Medulla oblongata (tissue), 1 donor: ENCODE measurements at regions not wholly inside any gene's neighbourhood (a gene's known extent, or its start where the extent isn't known, plus 50 kb on each side); places are given as distances from the start of the nearest gene placed in this dataset.
"Not testable (repeated sequence)": the region's sequence is repeated elsewhere in the genome, so short reads cannot be mapped to it uniquely, and the experiment has no call there.

ENCODE experiments used
- DNase-seq: peaks from one replicate; pipeline ENCODE4 v3.0.0-alpha.2; 2015; ENCODE audit errors: extremely low spot score

DNA sequence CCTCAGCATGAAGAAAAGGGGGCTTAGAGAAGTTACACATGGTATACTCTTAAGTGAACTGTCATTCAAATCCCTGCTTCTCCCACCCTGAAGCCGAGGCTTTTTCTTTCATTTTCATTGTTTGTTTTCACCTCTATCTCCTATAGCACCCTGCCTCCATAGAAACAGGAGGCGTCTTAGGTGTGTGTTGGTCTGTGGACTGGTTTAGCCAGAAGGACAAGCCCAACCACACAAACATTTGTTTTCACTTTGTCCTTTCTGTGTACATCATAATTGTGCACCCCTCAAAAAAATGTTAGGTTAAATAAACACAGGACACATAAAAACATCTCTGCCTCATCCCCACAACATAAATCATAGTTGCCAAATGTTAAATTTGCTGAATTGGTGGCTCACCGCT, 73.3 kb upstream of the UBE2E2 start:
- DNase-seq: no peak

DNA sequence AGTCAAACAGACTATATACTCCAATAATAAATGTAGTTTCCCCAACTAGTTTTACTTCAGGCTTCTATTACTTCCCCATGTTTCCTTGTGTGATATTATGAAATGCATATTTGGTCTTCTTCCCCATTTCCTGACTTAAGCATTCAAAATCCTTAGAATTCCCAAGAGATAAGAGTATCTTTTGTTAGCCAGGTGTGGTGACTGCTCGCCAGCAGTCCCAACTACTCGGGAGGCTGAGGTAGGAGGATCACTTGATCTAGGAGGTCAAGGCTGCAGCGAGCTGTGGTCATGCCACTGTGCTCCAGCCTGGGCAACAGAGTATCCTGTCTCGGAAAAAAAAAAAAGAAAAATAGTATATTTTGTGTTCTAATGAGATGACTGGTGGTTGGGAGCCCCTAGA, 72.7 kb upstream of the UBE2E2 start:
- DNase-seq: no peak

GRCh38 chr3:23135026-23135785, 67.9 kb upstream of the UBE2E2 start:
- no peak for DNase-seq

DNA sequence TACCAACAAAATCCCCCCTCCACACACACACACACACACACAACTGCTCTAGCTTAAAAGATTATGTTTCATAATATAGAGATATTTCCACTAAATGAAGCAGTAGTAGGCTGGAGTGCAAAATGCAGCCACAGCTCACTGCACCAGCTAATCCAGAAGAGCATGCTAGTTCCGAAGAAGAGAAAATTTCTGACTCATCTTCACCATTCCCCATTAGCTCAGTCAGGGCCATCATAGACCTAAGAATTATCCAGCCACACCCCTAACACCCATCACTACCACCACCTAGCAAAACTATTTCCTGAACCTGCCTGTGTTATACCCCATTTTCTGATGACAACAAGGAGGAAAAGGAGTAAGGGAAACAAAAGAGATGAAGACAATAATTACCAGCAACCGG, 67.1 kb upstream of the UBE2E2 start:
- DNase-seq: no peak

DNA sequence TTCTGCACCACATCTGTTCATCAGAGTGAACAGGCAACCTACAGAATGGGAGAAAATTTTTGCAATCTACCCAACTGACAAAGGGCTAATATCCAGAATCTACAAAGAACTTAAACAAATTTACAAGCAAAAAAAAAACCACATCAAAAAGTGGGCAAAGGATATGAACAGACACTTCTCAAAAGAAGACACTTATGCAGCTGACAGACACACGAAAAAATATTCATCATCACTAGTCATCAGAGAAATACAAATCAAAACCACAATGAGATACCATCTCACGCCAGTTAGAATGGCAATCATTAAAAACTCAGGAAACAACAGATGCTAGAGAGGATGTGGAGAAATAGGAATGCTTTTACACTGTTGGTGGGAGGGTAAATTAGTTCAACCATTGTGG, 59.1 kb upstream of the UBE2E2 start:
- not testable (repeated sequence) for DNase-seq

DNA sequence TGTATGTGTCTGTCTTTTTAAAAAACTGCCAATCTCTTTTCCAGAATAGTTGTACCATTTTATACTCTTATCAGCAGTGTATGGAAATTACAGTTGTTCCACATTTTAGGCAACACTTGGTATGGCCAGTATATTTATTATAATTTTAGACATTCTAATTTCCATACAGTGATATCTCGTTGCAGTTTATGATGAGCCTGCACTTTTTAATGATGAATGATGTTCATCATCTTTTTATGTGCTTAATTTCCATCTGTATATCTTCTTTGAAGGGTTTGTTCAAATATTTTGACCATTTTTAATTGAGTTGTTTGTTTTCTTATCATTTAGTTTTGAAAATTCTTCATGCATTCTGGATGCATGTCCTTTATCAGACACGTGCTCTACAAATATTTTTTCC, 57.0 kb upstream of the UBE2E2 start:
- DNase-seq: no peak

- no peak for DNase-seq
Observed at GRCh38 chr3:23152989-23153388, 50.1 kb upstream of the UBE2E2 start.
